ENCODE measurements at regions not wholly inside any gene's neighbourhood (a gene's known extent, or its start where the extent isn't known, plus 50 kb on each side); places are given as distances from the start of the nearest gene placed in this dataset.

GRCh38 chr16:59188029-59188428 lies 453.9 kb upstream of the GOT2 start:
- TF ChIP-seq EZH2 (IDR thresholded peaks at IDR 0.05; ENCODE audit: low read length, unreplicated experiment) (no peak), EZH2phosphoT487 (IDR thresholded peaks at IDR 0.05; ENCODE audit: borderline replicate concordance, low read length) (no peak)
- TF ChIP-seq, protein P1, sequence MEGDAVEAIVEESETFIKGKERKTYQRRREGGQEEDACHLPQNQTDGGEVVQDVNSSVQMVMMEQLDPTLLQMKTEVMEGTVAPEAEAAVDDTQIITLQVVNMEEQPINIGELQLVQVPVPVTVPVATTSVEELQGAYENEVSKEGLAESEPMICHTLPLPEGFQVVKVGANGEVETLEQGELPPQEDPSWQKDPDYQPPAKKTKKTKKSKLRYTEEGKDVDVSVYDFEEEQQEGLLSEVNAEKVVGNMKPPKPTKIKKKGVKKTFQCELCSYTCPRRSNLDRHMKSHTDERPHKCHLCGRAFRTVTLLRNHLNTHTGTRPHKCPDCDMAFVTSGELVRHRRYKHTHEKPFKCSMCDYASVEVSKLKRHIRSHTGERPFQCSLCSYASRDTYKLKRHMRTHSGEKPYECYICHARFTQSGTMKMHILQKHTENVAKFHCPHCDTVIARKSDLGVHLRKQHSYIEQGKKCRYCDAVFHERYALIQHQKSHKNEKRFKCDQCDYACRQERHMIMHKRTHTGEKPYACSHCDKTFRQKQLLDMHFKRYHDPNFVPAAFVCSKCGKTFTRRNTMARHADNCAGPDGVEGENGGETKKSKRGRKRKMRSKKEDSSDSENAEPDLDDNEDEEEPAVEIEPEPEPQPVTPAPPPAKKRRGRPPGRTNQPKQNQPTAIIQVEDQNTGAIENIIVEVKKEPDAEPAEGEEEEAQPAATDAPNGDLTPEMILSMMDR (conservative IDR thresholded peaks at IDR 0.05; ENCODE audit: low read depth, low read length) = no peak

All from PC-3 (cell line).